Ishikawa (cell line): ENCODE measurements at regions not wholly inside any gene's neighbourhood (a gene's known extent, or its start where the extent isn't known, plus 50 kb on each side); places are given as distances from the start of the nearest gene placed in this dataset.

Experiments
- CEBPB ChIP-seq: IDR thresholded peaks from 2 replicates; pipeline ENCODE4 v1.6.1; 2012
- CREB1 ChIP-seq: IDR thresholded peaks from 2 replicates; pipeline ENCODE4 v1.6.1; 2012; ENCODE audit warnings: low read depth
- EGR1 ChIP-seq: IDR thresholded peaks from 2 replicates; pipeline ENCODE4 v1.6.1; 2012
- EP300 ChIP-seq: IDR thresholded peaks from 2 replicates; pipeline ENCODE4 v1.6.1; 2012; ENCODE audit warnings: borderline replicate concordance
- FOXM1 ChIP-seq: IDR thresholded peaks from 2 replicates; pipeline ENCODE4 v1.6.1; 2012; ENCODE audit warnings: low read depth, borderline replicate concordance
- MAX ChIP-seq: IDR thresholded peaks from 2 replicates; pipeline ENCODE4 v1.6.1; 2012
- NFIC ChIP-seq: IDR thresholded peaks from 2 replicates; pipeline ENCODE4 v1.6.1; 2012
- RAD21 ChIP-seq: IDR thresholded peaks from 2 replicates; pipeline ENCODE4 v1.6.1; 2012; ENCODE audit warnings: low read depth
- REST ChIP-seq: IDR thresholded peaks from 2 replicates; pipeline ENCODE4 v1.6.1; 2012; ENCODE audit warnings: low read depth, mild to moderate bottlenecking
- TAF1 ChIP-seq: IDR thresholded peaks from 2 replicates; pipeline ENCODE4 v1.6.1; 2012; ENCODE audit warnings: low read depth, mild to moderate bottlenecking
- TCF12 ChIP-seq: IDR thresholded peaks from 2 replicates; pipeline ENCODE4 v1.6.1; 2012; ENCODE audit warnings: low read depth
- TEAD4 ChIP-seq: IDR thresholded peaks from 2 replicates; pipeline ENCODE4 v1.6.1; 2012
- USF1 ChIP-seq: IDR thresholded peaks from 2 replicates; pipeline ENCODE4 v1.6.1; 2012
- YY1 ChIP-seq: IDR thresholded peaks from 2 replicates; pipeline ENCODE4 v1.6.1; 2012; ENCODE audit warnings: low read depth
- ZBTB7A ChIP-seq: IDR thresholded peaks from 2 replicates; pipeline ENCODE4 v1.6.1; 2012; ENCODE audit warnings: low read depth

- TF ChIP-seq ZBTB7A (no peak), USF1 (no peak), REST (no peak), EP300 (no peak), YY1 (no peak), CEBPB (no peak), RAD21 (no peak), FOXM1 (no peak), MAX (no peak), EGR1 (no peak), TCF12 (no peak), CREB1 (no peak), TEAD4 (no peak), TAF1 (no peak), NFIC (no peak)
Measured at GRCh38 chr1:30475201-30475600, 248.2 kb downstream of the MATN1 start.

- TF ChIP-seq TAF1 (no peak), EP300 (no peak)
Measured at GRCh38 chr1:30474818-30475200, 248.6 kb downstream of the MATN1 start.

GRCh38 chr1:30473922-30474817 is 249.2 kb downstream of the MATN1 start:
- no peak for TF ChIP-seq TEAD4
- TF ChIP-seq RAD21: no peak
- TF ChIP-seq ZBTB7A: no peak
- no peak for TF ChIP-seq EGR1
- TF ChIP-seq NFIC: no peak
- no peak for TF ChIP-seq REST
- no peak for TF ChIP-seq MAX
- TF ChIP-seq CREB1: no peak
- no peak for TF ChIP-seq CEBPB
- TF ChIP-seq YY1: no peak
- TF ChIP-seq EP300: no peak
- TF ChIP-seq USF1: no peak
- no peak for TF ChIP-seq TCF12

- TF ChIP-seq YY1: no peak
- TF ChIP-seq TEAD4: no peak
- TF ChIP-seq REST: no peak
- no peak for TF ChIP-seq CEBPB
- no peak for TF ChIP-seq FOXM1
- TF ChIP-seq ZBTB7A: no peak
- TF ChIP-seq EP300: no peak
- TF ChIP-seq CREB1: no peak
- no peak for TF ChIP-seq TCF12
- no peak for TF ChIP-seq USF1
- no peak for TF ChIP-seq MAX
- no peak for TF ChIP-seq EGR1
- TF ChIP-seq TAF1: no peak
- TF ChIP-seq NFIC: no peak
- no peak for TF ChIP-seq RAD21
Measured at GRCh38 chr1:30472526-30472925, 250.9 kb downstream of the MATN1 start.
